CD14-positive monocyte (primary cell): ENCODE measurements at regions not wholly inside any gene's neighbourhood (a gene's known extent, or its start where the extent isn't known, plus 50 kb on each side); places are given as distances from the start of the nearest gene placed in this dataset.

Source experiments
- DNase-seq, 3 donors: peaks; one replicate each; pipeline ENCODE4 v3.0.0-alpha.2; 2011 to 2022
- H2AFZ ChIP-seq: 2 replicates; pipeline ENCODE4 v1.6.0; 2012; ENCODE audit warnings: mild to moderate bottlenecking, low read depth, low read length, inconsistent platforms; ENCODE audit not compliant: insufficient read depth, poor library complexity, severe bottlenecking
- H3K27ac ChIP-seq, 2 donors: 1 replicate in 1 of 2; 2 replicates in 1 of 2; pipeline ENCODE4 v1.5.1; 2012 to 2013; ENCODE audit warnings: low read length in 2 of 2, control low read depth in 1 of 2, inconsistent platforms in 1 of 2, low read depth in 1 of 2, mild to moderate bottlenecking in 1 of 2
- H3K27me3 ChIP-seq, 2 donors: one replicate each; pipeline versions ENCODE4 v1.6.0 to v1.6.1; 2011 to 2013; ENCODE audit warnings: low read length in 2 of 2; ENCODE audit not compliant: control insufficient read depth in 2 of 2, insufficient read depth in 2 of 2
- H3K36me3 ChIP-seq, 2 donors: replicated peaks in 1 of 2; 1 replicate in 1 of 2; 2 replicates in 1 of 2; pipeline versions ENCODE4 v1.5.1 to v1.6.1; 2012 to 2013; ENCODE audit warnings: low read length in 2 of 2, control low read depth in 1 of 2, inconsistent platforms in 1 of 2, mild to moderate bottlenecking in 1 of 2; ENCODE audit not compliant: insufficient read depth in 2 of 2, control insufficient read depth in 1 of 2
- H3K4me1 ChIP-seq, 2 donors: 1 replicate in 1 of 2; 2 replicates in 1 of 2; pipeline versions ENCODE4 v1.5.1 to v1.6.1; 2012 to 2013; ENCODE audit warnings: low read length in 2 of 2, control low read depth in 1 of 2, inconsistent platforms in 1 of 2, mild to moderate bottlenecking in 1 of 2, moderate library complexity in 1 of 2; ENCODE audit not compliant: insufficient read depth in 2 of 2, control insufficient read depth in 1 of 2
- H3K4me2 ChIP-seq: replicated peaks from 2 replicates; pipeline ENCODE3; 2012; ENCODE audit warnings: low read length, moderate library complexity, mild to moderate bottlenecking; ENCODE audit not compliant: poor library complexity, severe bottlenecking; ENCODE audit errors: extremely low read depth
- H3K4me3 ChIP-seq, 3 experiments: fragments of 200-600 bp in 1 of 3; sonication (generic) in 1 of 3; replicated peaks in 1 of 3; 1 replicate in 2 of 3; 2 replicates in 1 of 3; pipeline ENCODE4 v1.5.1; 2011 to 2013; ENCODE audit warnings: low read length in 3 of 3, mild to moderate bottlenecking in 3 of 3, control low read depth in 2 of 3, low read depth in 2 of 3, inconsistent platforms in 1 of 3, moderate library complexity in 1 of 3
- H3K79me2 ChIP-seq: 2 replicates; pipeline ENCODE4 v1.6.0; 2012; ENCODE audit warnings: mild to moderate bottlenecking, control low read depth, inconsistent platforms, low read length, moderate library complexity; ENCODE audit not compliant: insufficient read depth
- H3K9ac ChIP-seq: 2 replicates; pipeline ENCODE4 v1.6.0; 2017; ENCODE audit warnings: low read length, mild to moderate bottlenecking; ENCODE audit not compliant: insufficient read depth, poor library complexity, severe bottlenecking
- H3K9me3 ChIP-seq, 2 donors: replicated peaks in 1 of 2; 1 replicate in 1 of 2; 2 replicates in 1 of 2; pipeline versions ENCODE4 v1.5.1 to v1.6.1; 2012 to 2013; ENCODE audit warnings: low read length in 2 of 2, control low read depth in 1 of 2; ENCODE audit not compliant: control insufficient read depth in 1 of 2, insufficient read depth in 1 of 2
- H4K20me1 ChIP-seq: 2 replicates; pipeline ENCODE4 v1.6.0; 2012; ENCODE audit warnings: mild to moderate bottlenecking, low read length, control low read depth, moderate library complexity; ENCODE audit not compliant: insufficient read depth
- H3K27ac Mint-ChIP-seq, 7 donors: one replicate each; pipeline ENCODE4 v1.8.0; 2020; ENCODE audit warnings: mild to moderate bottlenecking in 7 of 7, mixed read lengths in 7 of 7, moderate library complexity in 6 of 7, inconsistent platforms in 2 of 7
- H3K27me3 Mint-ChIP-seq, 3 donors: one replicate each; pipeline ENCODE4 v1.8.0; 2021 to 2022; ENCODE audit warnings: low read depth in 3 of 3, mild to moderate bottlenecking in 3 of 3, mixed read lengths in 3 of 3, moderate library complexity in 3 of 3, inconsistent platforms in 1 of 3
- H3K36me3 Mint-ChIP-seq, 2 donors: one replicate each; pipeline ENCODE4 v1.8.0; 2020; ENCODE audit warnings: mixed read lengths in 2 of 2, inconsistent platforms in 1 of 2, mild to moderate bottlenecking in 1 of 2
- H3K4me1 Mint-ChIP-seq: one replicate; pipeline ENCODE4 v1.8.0; 2020; ENCODE audit warnings: mild to moderate bottlenecking, mixed read lengths
- H3K4me3 Mint-ChIP-seq, 2 donors: one replicate each; pipeline ENCODE4 v1.8.0; 2020; ENCODE audit warnings: mild to moderate bottlenecking in 2 of 2, mixed read lengths in 2 of 2, moderate library complexity in 1 of 2
- H3K9me3 Mint-ChIP-seq, 7 donors: one replicate each; pipeline ENCODE4 v1.8.0; 2020 to 2022; ENCODE audit warnings: mixed read lengths in 7 of 7, mild to moderate bottlenecking in 6 of 7, moderate library complexity in 6 of 7, inconsistent platforms in 2 of 7
- CTCF ChIP-seq: fragments of 200-600 bp; IDR thresholded peaks from one replicate; pipeline ENCODE4 v1.8.0; 2022; ENCODE audit warnings: antibody characterized with exemption, mild to moderate bottlenecking
- WGBS: methylation state at CpG from one replicate; pipeline ENCODE4 v1.1.5; 2013; ENCODE audit warnings: missing lambda C conversion rate; ENCODE audit not compliant: insufficient coverage; 5-methylcytosine and 5-hydroxymethylcytosine counted together
- intact Hi-C, 2 donors: fragments of 100-400 bp; cut with micrococcal nuclease; formaldehyde crosslinking; loops; one replicate each; pipeline versions ENCODE4 v1.15.0 to v1.15.1; 2023

- Mint-ChIP-seq H3K4me3 (no peak overlapping the region), H3K27me3 (peaks cover 10 to 24% (median 15%) of the 10 kb centered on the region in 3 donors), H3K36me3 (no peaks in the 10 kb centered on the region), H3K9me3 (peaks cover 0 to 1% (median 0%) of the 10 kb centered on the region in 7 donors), H3K27ac (no peak overlapping the region), H3K4me1 (no peaks in the 10 kb centered on the region)
- no peak for DNase-seq
- 29% methylated on average over 5 of the region's 10 CpGs for WGBS
- H3K4me2 ChIP-seq: no peak overlapping the region
- H3K27ac ChIP-seq: no peak overlapping the region
- no peak overlapping the region for H3K9ac ChIP-seq
- H2AFZ ChIP-seq: no peak overlapping the region
- H4K20me1 ChIP-seq: no peaks in the 10 kb centered on the region
- H3K4me1 ChIP-seq: no peaks in the 10 kb centered on the region
- no peaks in the 10 kb centered on the region for H3K27me3 ChIP-seq
- intact Hi-C loops: no loop called here
- no peaks in the 10 kb centered on the region for H3K9me3 ChIP-seq
- no peak overlapping the region for H3K4me3 ChIP-seq
- TF ChIP-seq CTCF: no peak
- no peaks in the 10 kb centered on the region for H3K36me3 ChIP-seq
- no peaks in the 10 kb centered on the region for H3K79me2 ChIP-seq
These were observed 123.3 kb upstream of the PHACTR3 start for GRCh38 chr20:59481067-59481466.

GRCh38 chr20:59481477-59482018 is 122.8 kb upstream of the PHACTR3 start:
- peaks cover 0 to 1% (median 0%) of the 10 kb centered on the region in 7 donors for H3K9me3 Mint-ChIP-seq
- H3K27ac Mint-ChIP-seq: no peak overlapping the region
- no peak overlapping the region for H3K4me2 ChIP-seq
- no peak overlapping the region for H3K4me3 Mint-ChIP-seq
- H3K4me1 Mint-ChIP-seq: no peaks in the 10 kb centered on the region
- intact Hi-C loops: no loop called here
- H3K36me3 Mint-ChIP-seq: no peaks in the 10 kb centered on the region
- no peak overlapping the region for H3K27ac ChIP-seq
- peaks cover 6 to 23% (median 15%) of the 10 kb centered on the region in 3 donors for H3K27me3 Mint-ChIP-seq
- H3K9me3 ChIP-seq: no peaks in the 10 kb centered on the region
- no peaks in the 10 kb centered on the region for H3K36me3 ChIP-seq
- TF ChIP-seq CTCF: no peak
- no peaks in the 10 kb centered on the region for H3K4me1 ChIP-seq
- WGBS: 76% methylated on average over 6 of the region's 10 CpGs
- H4K20me1 ChIP-seq: no peaks in the 10 kb centered on the region
- no peaks in the 10 kb centered on the region for H3K27me3 ChIP-seq
- H3K9ac ChIP-seq: no peak overlapping the region
- DNase-seq: no peak
- no peak overlapping the region for H3K4me3 ChIP-seq
- H3K79me2 ChIP-seq: no peaks in the 10 kb centered on the region
- no peak overlapping the region for H2AFZ ChIP-seq
